ENCODE measurements at regions not wholly inside any gene's neighbourhood (a gene's known extent, or its start where the extent isn't known, plus 50 kb on each side); places are given as distances from the start of the nearest gene placed in this dataset.

GRCh38 chr18:60452421-60452820, 79.8 kb upstream of the MC4R start:
- BruUV-seq (replicated peaks), result no TSS peak
- Histone ChIP-seq H3K27ac (ENCODE audit: low read depth, low read length, poor library complexity, severe bottlenecking) (no peak overlapping the region), H3K79me2 (ENCODE audit: insufficient read depth, low read depth, low read length) (no peaks in the 10 kb centered on the region), H3K9me3 (ENCODE audit: low read length) (no peaks in the 10 kb centered on the region), H4K20me1 (ENCODE audit: insufficient read depth, low read length) (no peaks in the 10 kb centered on the region), H3K36me3 (ENCODE audit: insufficient read depth, low read length) (no peaks in the 10 kb centered on the region), H3K9me2 (ENCODE audit: insufficient read depth, low read length) (no peaks in the 10 kb centered on the region), H2AFZ (ENCODE audit: low read length) (no peak overlapping the region), H3K4me3 (ENCODE audit: low read depth, low read length, poor library complexity, severe bottlenecking) (no peak overlapping the region), H3K4me1 (ENCODE audit: insufficient read depth, low read length, poor library complexity, severe bottlenecking) (no peaks in the 10 kb centered on the region), H3K4me2 (ENCODE audit: low read length) (no peak overlapping the region)
- intact Hi-C loops (cut with micrococcal nuclease; ENCODE audit: unreplicated experiment), result no loop called here
- POLR2A ChIA-PET, result no interaction called here
- CTCF ChIA-PET (ENCODE audit: unreplicated experiment), result no interaction called here
- no peak for DNase-seq (ENCODE audit: low spot score)
- TF ChIP-seq EZH2phosphoT487 (IDR thresholded peaks at IDR 0.05; ENCODE audit: borderline replicate concordance, low read depth, low read length), result no peak
- TF ChIP-seq CTCF (conservative IDR thresholded peaks at IDR 0.05; ENCODE audit: low read length), result no peak

GRCh38 chr18:60466677-60467076, 94.1 kb upstream of the MC4R start:
- Histone ChIP-seq H3K4me3 (ENCODE audit: low read depth, low read length, poor library complexity, severe bottlenecking) (no peak overlapping the region), H3K79me2 (ENCODE audit: insufficient read depth, low read depth, low read length) (no peaks in the 10 kb centered on the region), H3K27ac (ENCODE audit: low read depth, low read length, poor library complexity, severe bottlenecking) (no peak overlapping the region), H3K4me2 (ENCODE audit: low read length) (no peak overlapping the region), H4K20me1 (ENCODE audit: insufficient read depth, low read length) (no peaks in the 10 kb centered on the region), H3K4me1 (ENCODE audit: insufficient read depth, low read length, poor library complexity, severe bottlenecking) (no peaks in the 10 kb centered on the region), H3K9me3 (ENCODE audit: low read length) (no peaks in the 10 kb centered on the region), H2AFZ (ENCODE audit: low read length) (no peak overlapping the region), H3K9me2 (ENCODE audit: insufficient read depth, low read length) (no peaks in the 10 kb centered on the region), H3K36me3 (ENCODE audit: insufficient read depth, low read length) (no peaks in the 10 kb centered on the region)
- DNase-seq (ENCODE audit: low spot score), result no peak
- ChIA-PET CTCF (ENCODE audit: unreplicated experiment) (no interaction called here), POLR2A (interaction anchor here (1.4 kb wide), 1 partner anchor 18 kb away, joined by 3 read pairs; no protein-coding TSS in a partner anchor)
- intact Hi-C loops (cut with micrococcal nuclease; ENCODE audit: unreplicated experiment), result no loop called here
- no TSS peak for BruUV-seq (replicated peaks)
- no peak for TF ChIP-seq EZH2phosphoT487 (IDR thresholded peaks at IDR 0.05; ENCODE audit: borderline replicate concordance, low read depth, low read length)
- no peak for TF ChIP-seq CTCF (conservative IDR thresholded peaks at IDR 0.05; ENCODE audit: low read length)

GRCh38 chr18:60469387-60470100, 97.0 kb upstream of the MC4R start:
- no peaks in the 10 kb centered on the region for H4K20me1 ChIP-seq (ENCODE audit: insufficient read depth, low read length)
- H3K4me2 ChIP-seq (ENCODE audit: low read length), result no peak overlapping the region
- ChIA-PET CTCF (ENCODE audit: unreplicated experiment) (no interaction called here), POLR2A (interaction anchor here (0.7 kb wide), 1 partner anchor 61 kb away, joined by 3 read pairs; no protein-coding TSS in a partner anchor)
- H3K79me2 ChIP-seq (ENCODE audit: insufficient read depth, low read depth, low read length), result no peaks in the 10 kb centered on the region
- no peaks in the 10 kb centered on the region for H3K36me3 ChIP-seq (ENCODE audit: insufficient read depth, low read length)
- intact Hi-C loops (cut with micrococcal nuclease; ENCODE audit: unreplicated experiment), result no loop called here
- no TSS peak for BruUV-seq (replicated peaks)
- H3K27ac ChIP-seq (ENCODE audit: low read depth, low read length, poor library complexity, severe bottlenecking), result no peak overlapping the region
- no peaks in the 10 kb centered on the region for H3K9me3 ChIP-seq (ENCODE audit: low read length)
- H2AFZ ChIP-seq (ENCODE audit: low read length), result no peak overlapping the region
- DNase-seq (ENCODE audit: low spot score), result no peak
- H3K4me3 ChIP-seq (ENCODE audit: low read depth, low read length, poor library complexity, severe bottlenecking), result no peak overlapping the region
- H3K4me1 ChIP-seq (ENCODE audit: insufficient read depth, low read length, poor library complexity, severe bottlenecking), result no peaks in the 10 kb centered on the region
- TF ChIP-seq CTCF (conservative IDR thresholded peaks at IDR 0.05; ENCODE audit: low read length) (no peak), EZH2phosphoT487 (IDR thresholded peaks at IDR 0.05; ENCODE audit: borderline replicate concordance, low read depth, low read length) (no peak)
- no peaks in the 10 kb centered on the region for H3K9me2 ChIP-seq (ENCODE audit: insufficient read depth, low read length)

All from OCI-LY7 (cell line).